HepG2 (cell line): ENCODE measurements at regions not wholly inside any gene's neighbourhood (a gene's known extent, or its start where the extent isn't known, plus 50 kb on each side); places are given as distances from the start of the nearest gene placed in this dataset.

ENCODE experiments used
- ATAC-seq: fragments of 200-7000 bp; cut with Tn5 transposase; 3 replicates; pipeline ENCODE4 v1.9.1; 2020; ENCODE audit warnings: mild to moderate bottlenecking, moderate library complexity
- BruUV-seq: library from RNA; stranded (reverse); fragments of 400-500 nt; replicated peaks from 2 replicates; lab custom pipeline; 2021; lab: Mats Ljungman, UMichigan
- CTCF ChIA-PET: fragments of 300-600 bp; formaldehyde crosslinking; extraction: SDS; loops from one replicate; lab custom pipeline; 2021; ENCODE audit warnings: low total read pairs, inconsistent platforms, low intra/inter-chr PET ratio; lab: Yijun Ruan, JAX
- POLR2A ChIA-PET: fragments of 350-600 bp; sonication (Branson Sonifier 250); formaldehyde crosslinking; loops from one replicate; lab custom pipeline; 2020; ENCODE audit warnings: antibody characterized with exemption, inconsistent platforms; lab: Yijun Ruan, JAX
- DNase-seq: peaks from one replicate; pipeline ENCODE4 v3.0.0-alpha.2; 2015; ENCODE audit warnings: low spot score
- FAIRE-seq: peaks from 3 replicates; lab custom pipeline; 2011; peaks lifted over from hg19 to GRCh38; lab: Jason Lieb, UNC
- H2AFZ ChIP-seq: one replicate; pipeline ENCODE4 v1.6.1; 2011; ENCODE audit warnings: low read length, inconsistent platforms
- H3K27ac ChIP-seq: fragments of 300-600 bp; 3 replicates; pipeline ENCODE4 v1.8.0; 2011; ENCODE audit warnings: mixed run types, mild to moderate bottlenecking, mixed read lengths, low read length, inconsistent platforms; ENCODE audit not compliant: insufficient read depth; ENCODE audit errors: extremely low read length
- H3K27me3 ChIP-seq, 2 experiments: fragments of 200-600 bp in 1 of 2; 2 replicates in 1 of 2; 3 replicates in 1 of 2; pipeline versions ENCODE4 v1.6.0 to v1.8.0; 2011; ENCODE audit warnings: low read length in 2 of 2, mild to moderate bottlenecking in 2 of 2, moderate library complexity in 2 of 2, inconsistent platforms in 1 of 2; ENCODE audit not compliant: insufficient read depth in 2 of 2, control insufficient read depth in 1 of 2
- H3K36me3 ChIP-seq, 2 experiments: fragments of 200-600 bp in 1 of 2; replicated peaks in 1 of 2; 2 replicates in 1 of 2; 3 replicates in 1 of 2; pipeline versions ENCODE4 v1.5.1 to v1.8.0; 2011; ENCODE audit warnings: low read length in 2 of 2, inconsistent platforms in 1 of 2; ENCODE audit not compliant: insufficient read depth in 2 of 2, control insufficient read depth in 1 of 2
- H3K4me1 ChIP-seq: 2 replicates; pipeline ENCODE4 v1.5.1; 2012; ENCODE audit warnings: low read length, inconsistent platforms; ENCODE audit not compliant: insufficient read depth
- H3K4me2 ChIP-seq: 2 replicates; pipeline ENCODE4 v1.6.0; 2011; ENCODE audit warnings: low read depth, low read length, inconsistent platforms
- H3K4me3 ChIP-seq, 3 experiments: fragments of 200-600 bp in 1 of 3; sonication (generic), shearing (Covaris generic) in 1 of 3; replicated peaks in 1 of 3; 2 replicates each; pipeline ENCODE4 v1.5.1; 2011 to 2016; ENCODE audit warnings: low read length in 3 of 3, inconsistent platforms in 2 of 3, low read depth in 2 of 3, mild to moderate bottlenecking in 2 of 3, control low read depth in 1 of 3, mixed read lengths in 1 of 3; ENCODE audit not compliant: insufficient read depth in 1 of 3
- H3K79me2 ChIP-seq: one replicate; pipeline ENCODE4 v1.6.1; 2011; ENCODE audit warnings: low read length, inconsistent platforms; ENCODE audit not compliant: insufficient read depth
- H3K9ac ChIP-seq: 2 replicates; pipeline ENCODE4 v1.6.0; 2011; ENCODE audit warnings: mild to moderate bottlenecking, low read depth, low read length, inconsistent platforms; ENCODE audit not compliant: insufficient read depth
- H3K9me3 ChIP-seq: 2 replicates; pipeline ENCODE4 v1.5.1; 2012; ENCODE audit warnings: mild to moderate bottlenecking, low read length
- H4K20me1 ChIP-seq: 2 replicates; pipeline ENCODE4 v1.6.0; 2011; ENCODE audit warnings: inconsistent platforms, mild to moderate bottlenecking, low read length, moderate library complexity; ENCODE audit not compliant: insufficient read depth
- KLF6 ChIP-seq: IDR thresholded peaks from 2 replicates; pipeline ENCODE4 v1.8.0; 2016; ENCODE audit warnings: missing biosample characterization, missing genetic modification reagents
- TBX3 ChIP-seq: fragments of 450-650 bp; IDR thresholded peaks from 2 replicates; pipeline ENCODE4 v1.6.1; 2017; ENCODE audit warnings: antibody characterized with exemption, mild to moderate bottlenecking, inconsistent platforms, borderline replicate concordance
- ZBTB21 ChIP-seq: sonication (generic); formaldehyde crosslinking; IDR thresholded peaks from 2 replicates; pipeline ENCODE4 v1.4.0; 2020; ENCODE audit warnings: missing genetic modification reagents
- ZNF383 ChIP-seq: sonication (generic); formaldehyde crosslinking; IDR thresholded peaks from 2 replicates; pipeline ENCODE4 v1.4.0; 2020; ENCODE audit warnings: missing genetic modification reagents, mild to moderate bottlenecking, borderline replicate concordance
- ZNF570 ChIP-seq: sonication (generic); formaldehyde crosslinking; IDR thresholded peaks from 2 replicates; pipeline ENCODE4 v1.4.0; 2020; ENCODE audit warnings: mild to moderate bottlenecking, missing genetic modification reagents, borderline replicate concordance
- ZSCAN20 ChIP-seq: sonication (generic); formaldehyde crosslinking; IDR thresholded peaks from 2 replicates; pipeline ENCODE4 v1.4.0; 2020; ENCODE audit warnings: missing genetic modification reagents, mild to moderate bottlenecking, borderline replicate concordance
- WGBS: methylation state at CpG from one replicate; pipeline ENCODE4 v1.1.6; 2017; ENCODE audit warnings: low lambda C conversion rate; 5-methylcytosine and 5-hydroxymethylcytosine counted together
- in situ Hi-C: cut with HindIII; loops from 2 replicates; pipeline ENCODE4 v1.10.0; 2017; ENCODE audit warnings: low pct_unique_long_range_greater_than_20kb; ENCODE audit not compliant: extremely low pct_ligation_motif_present
- intact Hi-C: fragments of 100-400 bp; cut with micrococcal nuclease; formaldehyde crosslinking; loops from one replicate; pipeline ENCODE4 v1.10.0; 2022; ENCODE audit not compliant: unreplicated experiment
- TF ChIP-seq, protein P1 (sequence below): sonication (generic); formaldehyde crosslinking; IDR thresholded peaks from 2 replicates; pipeline ENCODE4 v1.4.0; 2020; ENCODE audit warnings: missing genetic modification reagents
- TF ChIP-seq, protein P2 (sequence below): IDR thresholded peaks from 2 replicates; pipeline ENCODE4 v1.6.1; 2016; ENCODE audit warnings: missing genetic modification reagents, missing compliant biosample characterization
- TF ChIP-seq, protein P3 (sequence below): sonication (generic); formaldehyde crosslinking; IDR thresholded peaks from 2 replicates; pipeline ENCODE4 v1.5.1; 2020; ENCODE audit warnings: missing genetic modification reagents, mild to moderate bottlenecking, borderline replicate concordance
- TF ChIP-seq, protein P4 (sequence below): sonication (generic); formaldehyde crosslinking; IDR thresholded peaks from 2 replicates; pipeline ENCODE4 v1.5.0; 2020; ENCODE audit warnings: mild to moderate bottlenecking, missing genetic modification reagents
- TF ChIP-seq, protein P5 (sequence below): IDR thresholded peaks from 2 replicates; pipeline ENCODE4 v1.6.1; 2016; ENCODE audit warnings: mild to moderate bottlenecking, missing biosample characterization, missing genetic modification reagents

DNA sequence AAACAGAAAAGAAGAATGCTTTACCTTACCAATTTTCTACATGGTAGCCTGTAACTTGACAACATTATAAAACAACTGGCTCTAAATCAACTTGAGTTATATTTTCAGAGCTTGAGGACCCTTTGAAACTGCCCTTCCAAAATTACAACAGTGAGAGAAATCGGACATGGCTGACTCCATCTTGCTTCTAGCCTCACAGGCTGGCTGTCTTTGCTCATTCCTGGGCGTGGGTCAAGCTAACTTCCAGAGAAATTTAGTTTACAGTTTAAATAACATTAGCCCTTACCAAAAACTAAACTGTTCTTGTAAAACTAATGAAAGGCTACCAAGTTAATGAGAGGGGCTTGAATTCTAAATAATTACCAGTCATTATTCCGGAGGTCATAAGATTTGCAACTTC lies 183.4 kb downstream of the AKR1D1 start (continued):
- TF ChIP-seq, protein P1, sequence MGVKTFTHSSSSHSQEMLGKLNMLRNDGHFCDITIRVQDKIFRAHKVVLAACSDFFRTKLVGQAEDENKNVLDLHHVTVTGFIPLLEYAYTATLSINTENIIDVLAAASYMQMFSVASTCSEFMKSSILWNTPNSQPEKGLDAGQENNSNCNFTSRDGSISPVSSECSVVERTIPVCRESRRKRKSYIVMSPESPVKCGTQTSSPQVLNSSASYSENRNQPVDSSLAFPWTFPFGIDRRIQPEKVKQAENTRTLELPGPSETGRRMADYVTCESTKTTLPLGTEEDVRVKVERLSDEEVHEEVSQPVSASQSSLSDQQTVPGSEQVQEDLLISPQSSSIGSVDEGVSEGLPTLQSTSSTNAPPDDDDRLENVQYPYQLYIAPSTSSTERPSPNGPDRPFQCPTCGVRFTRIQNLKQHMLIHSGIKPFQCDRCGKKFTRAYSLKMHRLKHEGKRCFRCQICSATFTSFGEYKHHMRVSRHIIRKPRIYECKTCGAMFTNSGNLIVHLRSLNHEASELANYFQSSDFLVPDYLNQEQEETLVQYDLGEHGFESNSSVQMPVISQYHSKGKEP: no peak
- no peak for TF ChIP-seq TBX3
- no peak for TF ChIP-seq ZNF570 (CRISPR knock-in tag)
- TF ChIP-seq, protein P2, sequence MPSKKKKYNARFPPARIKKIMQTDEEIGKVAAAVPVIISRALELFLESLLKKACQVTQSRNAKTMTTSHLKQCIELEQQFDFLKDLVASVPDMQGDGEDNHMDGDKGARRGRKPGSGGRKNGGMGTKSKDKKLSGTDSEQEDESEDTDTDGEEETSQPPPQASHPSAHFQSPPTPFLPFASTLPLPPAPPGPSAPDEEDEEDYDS (CRISPR knock-in tag): no peak
- TF ChIP-seq ZSCAN20 (CRISPR knock-in tag): no peak
- TF ChIP-seq, protein P3, sequence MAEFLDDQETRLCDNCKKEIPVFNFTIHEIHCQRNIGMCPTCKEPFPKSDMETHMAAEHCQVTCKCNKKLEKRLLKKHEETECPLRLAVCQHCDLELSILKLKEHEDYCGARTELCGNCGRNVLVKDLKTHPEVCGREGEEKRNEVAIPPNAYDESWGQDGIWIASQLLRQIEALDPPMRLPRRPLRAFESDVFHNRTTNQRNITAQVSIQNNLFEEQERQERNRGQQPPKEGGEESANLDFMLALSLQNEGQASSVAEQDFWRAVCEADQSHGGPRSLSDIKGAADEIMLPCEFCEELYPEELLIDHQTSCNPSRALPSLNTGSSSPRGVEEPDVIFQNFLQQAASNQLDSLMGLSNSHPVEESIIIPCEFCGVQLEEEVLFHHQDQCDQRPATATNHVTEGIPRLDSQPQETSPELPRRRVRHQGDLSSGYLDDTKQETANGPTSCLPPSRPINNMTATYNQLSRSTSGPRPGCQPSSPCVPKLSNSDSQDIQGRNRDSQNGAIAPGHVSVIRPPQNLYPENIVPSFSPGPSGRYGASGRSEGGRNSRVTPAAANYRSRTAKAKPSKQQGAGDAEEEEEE (CRISPR knock-in tag): no peak
- no peak for TF ChIP-seq ZBTB21 (CRISPR knock-in tag)

DNA sequence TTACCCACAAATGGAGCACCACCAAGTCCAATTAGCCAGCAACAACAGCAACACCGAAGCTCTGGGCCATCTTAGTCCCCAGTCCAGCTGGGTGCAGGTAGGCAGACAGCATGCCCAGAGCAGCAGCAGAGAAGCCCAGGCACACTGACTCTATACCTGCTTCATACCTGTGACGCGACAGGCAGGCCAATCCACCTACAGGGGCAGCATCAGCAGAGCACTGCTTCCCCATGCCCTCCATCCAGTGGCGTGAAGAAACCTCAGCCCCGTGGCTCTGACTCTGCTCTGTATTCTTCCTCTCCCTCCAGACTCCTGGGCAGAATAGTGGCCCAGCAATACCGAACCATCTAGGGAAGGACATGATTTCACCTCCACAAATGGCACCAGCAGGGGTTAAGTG lies 191.7 kb downstream of the AKR1D1 start:
- POLR2A ChIA-PET: no interaction called here
- 100% methylated on average over 6 of the region's 6 CpGs for WGBS
- ATAC-seq (no peak), DNase-seq (no peak), FAIRE-seq (no peak)
- CTCF ChIA-PET: no interaction called here
- Histone ChIP-seq H3K4me3 (no peak overlapping the region), H4K20me1 (no peaks in the 10 kb centered on the region), H3K79me2 (no peaks in the 10 kb centered on the region), H3K9ac (no peak overlapping the region), H2AFZ (no peak overlapping the region), H3K27ac (no peak overlapping the region), H3K9me3 (no peaks in the 10 kb centered on the region), H3K4me1 (peaks cover 6% of the 10 kb centered on the region), H3K27me3 (no peaks in the 10 kb centered on the region), H3K36me3 (no peaks in the 10 kb centered on the region), H3K4me2 (no peak overlapping the region)
- intact Hi-C loops (no loop called here), in situ Hi-C loops (no loop called here)
- no peak for TF ChIP-seq ZNF383 (CRISPR knock-in tag)
- TF ChIP-seq, protein P4, sequence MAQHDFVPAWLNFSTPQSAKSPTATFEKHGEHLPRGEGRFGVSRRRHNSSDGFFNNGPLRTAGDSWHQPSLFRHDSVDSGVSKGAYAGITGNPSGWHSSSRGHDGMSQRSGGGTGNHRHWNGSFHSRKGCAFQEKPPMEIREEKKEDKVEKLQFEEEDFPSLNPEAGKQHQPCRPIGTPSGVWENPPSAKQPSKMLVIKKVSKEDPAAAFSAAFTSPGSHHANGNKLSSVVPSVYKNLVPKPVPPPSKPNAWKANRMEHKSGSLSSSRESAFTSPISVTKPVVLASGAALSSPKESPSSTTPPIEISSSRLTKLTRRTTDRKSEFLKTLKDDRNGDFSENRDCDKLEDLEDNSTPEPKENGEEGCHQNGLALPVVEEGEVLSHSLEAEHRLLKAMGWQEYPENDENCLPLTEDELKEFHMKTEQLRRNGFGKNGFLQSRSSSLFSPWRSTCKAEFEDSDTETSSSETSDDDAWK: no peak
- no peak for TF ChIP-seq KLF6 (CRISPR knock-in tag)
- TF ChIP-seq, protein P5, sequence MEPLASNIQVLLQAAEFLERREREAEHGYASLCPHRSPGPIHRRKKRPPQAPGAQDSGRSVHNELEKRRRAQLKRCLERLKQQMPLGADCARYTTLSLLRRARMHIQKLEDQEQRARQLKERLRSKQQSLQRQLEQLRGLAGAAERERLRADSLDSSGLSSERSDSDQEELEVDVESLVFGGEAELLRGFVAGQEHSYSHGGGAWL (CRISPR knock-in tag): no peak
- no TSS peak for BruUV-seq
